OCI-LY1 (cell line): ENCODE measurements at regions not wholly inside any gene's neighbourhood (a gene's known extent, or its start where the extent isn't known, plus 50 kb on each side); places are given as distances from the start of the nearest gene placed in this dataset.
A peak's percentile ranks its signal among the peaks of the same experiment; 100 is the strongest.

Experiments
- H2AFZ ChIP-seq: fragments of 200-600 bp; sonication (generic), shearing (Covaris generic); 2 replicates; pipeline ENCODE4 v1.6.0; 2014; ENCODE audit warnings: antibody characterized with exemption, mild to moderate bottlenecking, low read length
- H3F3A ChIP-seq: fragments of 200-600 bp; sonication (generic), shearing (Covaris generic); 2 replicates; pipeline ENCODE4 v1.6.0; 2014; ENCODE audit warnings: mild to moderate bottlenecking, antibody characterized with exemption, low read length, moderate library complexity; ENCODE audit not compliant: insufficient read depth
- H3K27ac ChIP-seq: fragments of 200-600 bp; sonication (generic); 2 replicates; pipeline ENCODE4 v1.5.1; 2014; ENCODE audit warnings: low read length, mixed run types, mild to moderate bottlenecking, low read depth; ENCODE audit not compliant: poor library complexity, severe bottlenecking
- H3K27me3 ChIP-seq: fragments of 200-600 bp; sonication (generic); 2 replicates; pipeline ENCODE4 v1.6.0; 2014; ENCODE audit warnings: antibody characterized with exemption, mild to moderate bottlenecking, low read length, moderate library complexity; ENCODE audit not compliant: insufficient read depth
- H3K36me3 ChIP-seq: fragments of 200-600 bp; sonication (generic); 2 replicates; pipeline ENCODE4 v1.6.1; 2014; ENCODE audit warnings: mild to moderate bottlenecking, antibody characterized with exemption, low read length, moderate library complexity, mixed read lengths; ENCODE audit not compliant: insufficient read depth
- H3K4me1 ChIP-seq: fragments of 200-600 bp; sonication (generic); 2 replicates; pipeline ENCODE4 v1.5.1; 2014; ENCODE audit warnings: mild to moderate bottlenecking, low read length, moderate library complexity; ENCODE audit not compliant: insufficient read depth, severe bottlenecking
- H3K4me2 ChIP-seq: fragments of 200-600 bp; sonication (generic), shearing (Covaris generic); 2 replicates; pipeline ENCODE4 v1.6.1; 2014; ENCODE audit warnings: low read length
- H3K4me3 ChIP-seq: fragments of 200-600 bp; sonication (generic); 2 replicates; pipeline ENCODE4 v1.5.1; 2014; ENCODE audit warnings: low read length, low read depth, mild to moderate bottlenecking, mixed read lengths; ENCODE audit not compliant: poor library complexity, severe bottlenecking
- H3K79me2 ChIP-seq: fragments of 200-600 bp; shearing (Covaris generic); 2 replicates; pipeline ENCODE4 v1.6.1; 2016; ENCODE audit warnings: mixed run types, low read length, mixed read lengths; ENCODE audit not compliant: insufficient read depth
- H3K9ac ChIP-seq: fragments of 200-600 bp; sonication (generic), shearing (Covaris generic); 2 replicates; pipeline ENCODE4 v1.6.1; 2014; ENCODE audit warnings: mild to moderate bottlenecking, low read length, mixed read lengths
- H3K9me2 ChIP-seq: fragments of 200-600 bp; sonication (generic), shearing (Covaris generic); 2 replicates; pipeline ENCODE4 v1.6.1; 2014; ENCODE audit warnings: low read depth, mild to moderate bottlenecking, low read length, mixed read lengths
- H3K9me3 ChIP-seq: fragments of 200-600 bp; shearing (Covaris generic); 2 replicates; pipeline ENCODE4 v1.6.1; 2014; ENCODE audit warnings: low read length, mixed read lengths
- H4K20me1 ChIP-seq: fragments of 200-600 bp; sonication (generic), shearing (Covaris generic); 2 replicates; pipeline ENCODE4 v1.6.0; 2016; ENCODE audit warnings: mild to moderate bottlenecking, low read length; ENCODE audit not compliant: insufficient read depth
- CTCF ChIP-seq: fragments of 200-600 bp; sonication (generic), shearing (Covaris generic); IDR thresholded peaks from 2 replicates; pipeline ENCODE4 v1.5.1; 2017; ENCODE audit warnings: mild to moderate bottlenecking, antibody characterized with exemption, low read length, moderate library complexity, mixed read lengths
- EZH2 ChIP-seq: fragments of 200-600 bp; sonication (generic), shearing (Covaris generic); IDR thresholded peaks from 2 replicates; pipeline ENCODE4 v1.8.0; 2017; ENCODE audit warnings: borderline replicate concordance, mixed run types, mild to moderate bottlenecking, antibody characterized with exemption, low read length, moderate library complexity, mixed read lengths

- Histone ChIP-seq H3K9ac (no peak overlapping the region), H2AFZ (no peak overlapping the region), H3K9me3 (no peaks in the 10 kb centered on the region), H4K20me1 (no peaks in the 10 kb centered on the region), H3K27ac (no peak overlapping the region), H3K27me3 (no peaks in the 10 kb centered on the region), H3K79me2 (no peaks in the 10 kb centered on the region), H3K36me3 (no peaks in the 10 kb centered on the region), H3K9me2 (no peaks in the 10 kb centered on the region), H3K4me1 (no peaks in the 10 kb centered on the region), H3F3A (no peaks in the 10 kb centered on the region), H3K4me3 (no peak overlapping the region), H3K4me2 (no peak overlapping the region)
- no peak for TF ChIP-seq CTCF
- TF ChIP-seq EZH2 = no peak
Measured at GRCh38 chr18:29882620-29883019, 1159.9 kb downstream of the DSC3 start.

- no peaks in the 10 kb centered on the region for H3K4me1 ChIP-seq
- no peaks in the 10 kb centered on the region for H3K9me2 ChIP-seq
- no peak for TF ChIP-seq EZH2
- TF ChIP-seq CTCF = no peak; the same call in 1 of the 2 replicates
- H2AFZ ChIP-seq = no peak overlapping the region
- H3K27me3 ChIP-seq = no peaks in the 10 kb centered on the region
- no peaks in the 10 kb centered on the region for H3K36me3 ChIP-seq
- no peaks in the 10 kb centered on the region for H3K79me2 ChIP-seq
- H3K27ac ChIP-seq = no peak overlapping the region
- no peak overlapping the region for H3K4me3 ChIP-seq
- H3K9ac ChIP-seq = no peak overlapping the region
- no peak overlapping the region for H3K4me2 ChIP-seq
- no peaks in the 10 kb centered on the region for H3F3A ChIP-seq
- H3K9me3 ChIP-seq = no peaks in the 10 kb centered on the region
- H4K20me1 ChIP-seq = no peaks in the 10 kb centered on the region
Measured at GRCh38 chr18:29879763-29880162, 1162.8 kb downstream of the DSC3 start.

GRCh38 chr18:29874519-29875098 is 1167.9 kb downstream of the DSC3 start:
- H2AFZ ChIP-seq = no peak overlapping the region
- no peak overlapping the region for H3K4me3 ChIP-seq
- H4K20me1 ChIP-seq = no peaks in the 10 kb centered on the region
- no peak overlapping the region for H3K27ac ChIP-seq
- H3K9me3 ChIP-seq = no peaks in the 10 kb centered on the region
- H3K9me2 ChIP-seq = no peaks in the 10 kb centered on the region
- no peak overlapping the region for H3K9ac ChIP-seq
- TF ChIP-seq EZH2 (no peak), CTCF (peak; percentile 61)
- no peaks in the 10 kb centered on the region for H3K4me1 ChIP-seq
- H3K36me3 ChIP-seq = no peaks in the 10 kb centered on the region
- H3F3A ChIP-seq = no peaks in the 10 kb centered on the region
- H3K79me2 ChIP-seq = no peaks in the 10 kb centered on the region
- no peaks in the 10 kb centered on the region for H3K27me3 ChIP-seq
- H3K4me2 ChIP-seq = no peak overlapping the region
